ENCODE measurements at regions not wholly inside any gene's neighbourhood (a gene's known extent, or its start where the extent isn't known, plus 50 kb on each side); places are given as distances from the start of the nearest gene placed in this dataset.

DNA sequence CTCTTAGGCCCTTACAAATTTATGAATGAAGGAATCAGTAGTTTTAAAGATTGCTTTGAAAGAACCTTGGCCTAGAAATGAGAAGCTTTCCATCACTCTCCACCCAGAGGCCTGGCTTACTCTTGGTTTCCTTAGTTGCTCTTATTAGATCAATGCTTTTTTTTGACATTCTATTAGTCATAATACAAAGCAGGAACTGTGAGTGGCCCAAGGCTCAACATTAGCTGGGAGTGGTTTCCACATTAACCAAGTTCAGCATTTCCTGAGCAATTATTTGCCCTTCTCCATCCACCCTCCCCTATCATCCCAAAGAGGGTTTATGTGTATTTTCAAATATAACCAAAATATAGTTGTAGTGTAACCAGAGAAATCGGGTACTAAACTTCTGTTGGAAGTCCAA lies 103.4 kb upstream of the FAM204A start:
- TF ChIP-seq, protein P1, sequence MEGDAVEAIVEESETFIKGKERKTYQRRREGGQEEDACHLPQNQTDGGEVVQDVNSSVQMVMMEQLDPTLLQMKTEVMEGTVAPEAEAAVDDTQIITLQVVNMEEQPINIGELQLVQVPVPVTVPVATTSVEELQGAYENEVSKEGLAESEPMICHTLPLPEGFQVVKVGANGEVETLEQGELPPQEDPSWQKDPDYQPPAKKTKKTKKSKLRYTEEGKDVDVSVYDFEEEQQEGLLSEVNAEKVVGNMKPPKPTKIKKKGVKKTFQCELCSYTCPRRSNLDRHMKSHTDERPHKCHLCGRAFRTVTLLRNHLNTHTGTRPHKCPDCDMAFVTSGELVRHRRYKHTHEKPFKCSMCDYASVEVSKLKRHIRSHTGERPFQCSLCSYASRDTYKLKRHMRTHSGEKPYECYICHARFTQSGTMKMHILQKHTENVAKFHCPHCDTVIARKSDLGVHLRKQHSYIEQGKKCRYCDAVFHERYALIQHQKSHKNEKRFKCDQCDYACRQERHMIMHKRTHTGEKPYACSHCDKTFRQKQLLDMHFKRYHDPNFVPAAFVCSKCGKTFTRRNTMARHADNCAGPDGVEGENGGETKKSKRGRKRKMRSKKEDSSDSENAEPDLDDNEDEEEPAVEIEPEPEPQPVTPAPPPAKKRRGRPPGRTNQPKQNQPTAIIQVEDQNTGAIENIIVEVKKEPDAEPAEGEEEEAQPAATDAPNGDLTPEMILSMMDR (IDR thresholded peaks at IDR 0.05), result no peak
- no peak for TF ChIP-seq POLR2A (IDR thresholded peaks at IDR 0.05)
